ENCODE measurements at regions not wholly inside any gene's neighbourhood (a gene's known extent, or its start where the extent isn't known, plus 50 kb on each side); places are given as distances from the start of the nearest gene placed in this dataset.
"Not testable (repeated sequence)": the region's sequence is repeated elsewhere in the genome, so short reads cannot be mapped to it uniquely, and the experiment has no call there.

DNA sequence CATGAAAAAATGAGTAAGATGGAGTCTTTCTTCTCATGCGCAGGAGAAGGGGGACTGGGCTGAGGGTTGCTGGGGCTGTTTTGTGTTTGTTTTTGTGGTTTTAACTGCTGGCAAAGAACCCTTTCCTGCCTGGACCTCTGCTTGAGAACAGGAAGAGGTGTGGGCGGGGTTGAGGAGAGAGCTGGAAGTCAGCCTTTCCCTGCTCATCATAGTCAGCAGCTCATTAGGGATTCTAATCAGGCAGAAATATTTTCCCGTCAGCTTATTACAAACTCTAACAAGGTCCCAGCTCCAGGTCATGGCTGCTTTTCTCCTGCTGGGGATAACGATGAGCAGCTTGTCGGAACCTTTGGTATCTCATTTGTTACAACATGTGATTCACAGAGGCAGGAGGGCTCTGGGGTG is 185.0 kb upstream of the NRXN3 start:
- FAIRE-seq (no peak), DNase-seq (ENCODE audit: insufficient read length) (no peak)
- TF ChIP-seq TAF1 (IDR thresholded peaks at IDR 0.05; ENCODE audit: borderline replicate concordance, low read depth, low read length) (no peak), POLR2AphosphoS5 (IDR thresholded peaks at IDR 0.05; ENCODE audit: low read depth, low read length) (no peak)

DNA sequence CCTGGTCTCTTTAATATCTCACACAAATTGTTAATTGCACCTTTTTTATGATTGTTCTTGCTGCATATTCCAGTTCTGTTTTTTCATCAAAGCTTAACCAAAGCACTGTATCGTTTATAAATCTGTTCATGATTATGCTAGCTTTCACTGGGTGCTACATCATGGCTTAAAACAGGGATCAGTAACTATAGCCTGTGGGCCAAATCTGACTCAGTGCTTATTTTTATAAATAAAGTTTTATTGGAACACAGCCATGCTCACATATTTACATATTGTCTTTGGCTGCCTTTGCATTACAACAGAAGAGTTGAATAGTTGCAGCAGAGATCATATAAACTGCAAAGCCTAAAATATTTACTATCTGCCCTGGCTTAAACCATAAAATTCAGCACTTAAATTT is 183.4 kb upstream of the NRXN3 start:
- FAIRE-seq (no peak), DNase-seq (ENCODE audit: insufficient read length) (no peak)
- no peak for TF ChIP-seq POLR2A (IDR thresholded peaks at IDR 0.05; ENCODE audit: low read depth, low read length)
- TF ChIP-seq POLR2AphosphoS5 (IDR thresholded peaks at IDR 0.05; ENCODE audit: low read depth, low read length) = no peak
- no peak for TF ChIP-seq TAF1 (IDR thresholded peaks at IDR 0.05; ENCODE audit: borderline replicate concordance, low read depth, low read length)

DNA sequence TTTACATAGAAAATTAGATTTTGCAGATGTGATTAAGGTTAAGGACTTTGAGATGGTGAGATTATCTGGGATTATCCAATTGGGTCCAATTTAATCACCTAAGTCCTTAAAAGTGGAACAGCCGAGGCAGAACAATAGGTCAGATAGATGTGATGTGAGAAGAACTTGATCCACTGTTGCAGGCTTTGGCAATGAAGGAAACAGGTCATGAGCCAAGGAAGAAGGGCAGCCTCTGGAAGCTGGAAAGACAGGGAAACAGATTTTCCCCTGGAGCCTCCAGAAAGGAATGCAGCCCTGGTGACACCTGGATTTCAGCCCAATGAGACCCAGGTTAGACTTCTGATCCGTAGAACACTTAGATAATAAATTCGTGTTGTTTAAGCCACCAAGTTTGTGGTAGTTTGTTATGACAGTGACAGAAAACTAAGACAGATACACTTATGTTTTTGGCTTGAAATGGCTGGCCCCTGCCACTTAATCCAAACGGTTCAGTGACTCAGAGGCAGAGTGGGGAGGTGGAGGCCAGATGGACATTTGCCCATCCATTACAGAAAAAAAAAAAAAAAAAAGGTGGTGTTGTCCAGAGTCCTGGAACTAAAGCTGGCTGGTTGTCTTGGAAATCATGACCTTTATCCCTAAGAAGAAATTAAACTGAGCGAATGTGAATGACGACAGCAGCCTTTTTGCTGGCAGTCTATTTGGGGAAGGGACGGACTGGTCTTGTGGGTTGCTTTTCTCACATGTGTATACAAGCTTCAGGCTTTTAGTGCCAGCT is 181.9 kb upstream of the NRXN3 start:
- no peak for TF ChIP-seq TAF1 (IDR thresholded peaks at IDR 0.05; ENCODE audit: borderline replicate concordance, low read depth, low read length)
- no peak for TF ChIP-seq POLR2A (IDR thresholded peaks at IDR 0.05; ENCODE audit: low read depth, low read length)
- no peak for TF ChIP-seq POLR2AphosphoS5 (IDR thresholded peaks at IDR 0.05; ENCODE audit: low read depth, low read length)
- no peak for DNase-seq (ENCODE audit: insufficient read length)
- no peak for FAIRE-seq

DNA sequence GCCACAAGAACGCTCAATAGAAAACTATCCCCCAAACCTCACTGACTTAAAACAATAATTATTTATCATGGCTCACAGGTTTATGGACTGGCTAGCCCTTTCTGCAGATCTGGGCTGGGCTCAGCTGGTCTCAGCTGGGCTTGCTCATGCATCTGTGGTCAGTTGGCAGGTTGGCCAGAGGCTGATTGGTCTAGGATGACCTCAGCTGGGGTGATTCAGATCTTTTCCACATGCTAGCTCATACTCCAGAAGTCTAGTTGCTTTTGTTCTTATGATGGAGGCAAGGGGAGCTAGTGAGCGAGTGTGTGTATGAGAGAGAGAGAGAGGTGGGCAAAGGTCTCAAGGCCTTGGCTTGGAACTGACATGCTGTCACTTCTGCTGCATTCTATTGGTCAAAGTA is 181.2 kb upstream of the NRXN3 start:
- FAIRE-seq (no peak), DNase-seq (ENCODE audit: insufficient read length) (no peak)
- TF ChIP-seq TAF1 (IDR thresholded peaks at IDR 0.05; ENCODE audit: borderline replicate concordance, low read depth, low read length) = no peak
- TF ChIP-seq POLR2A (IDR thresholded peaks at IDR 0.05; ENCODE audit: low read depth, low read length) = no peak
- no peak for TF ChIP-seq POLR2AphosphoS5 (IDR thresholded peaks at IDR 0.05; ENCODE audit: low read depth, low read length)

DNA sequence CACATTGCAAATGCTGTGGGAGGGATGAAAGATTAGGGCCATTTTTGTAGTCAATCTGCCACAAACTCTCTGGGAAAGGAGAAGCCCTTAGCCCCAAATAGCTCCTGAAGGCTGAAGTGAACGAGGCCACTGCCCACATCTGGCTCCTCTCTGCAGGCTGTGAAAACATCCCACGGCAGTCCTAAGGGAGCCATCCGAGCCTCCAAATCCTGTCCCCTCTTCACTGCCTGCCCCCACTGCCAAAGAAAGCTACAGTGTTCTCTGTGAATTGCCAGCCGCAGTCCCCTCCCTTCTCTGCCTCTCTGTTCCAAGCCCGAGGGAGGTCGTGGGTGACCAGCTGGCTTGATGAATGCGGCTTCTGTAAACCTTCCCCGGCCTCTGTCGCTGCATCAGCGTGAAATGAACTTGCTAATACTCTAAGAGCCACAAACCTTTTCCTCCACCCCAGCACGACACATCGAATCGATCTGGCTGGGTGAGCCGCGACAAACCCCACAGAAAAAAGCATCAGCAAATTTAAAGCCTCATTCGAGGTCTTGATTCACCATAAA is 180.7 kb upstream of the NRXN3 start:
- TF ChIP-seq TAF1 (IDR thresholded peaks at IDR 0.05; ENCODE audit: borderline replicate concordance, low read depth, low read length) (no peak), POLR2A (IDR thresholded peaks at IDR 0.05; ENCODE audit: low read depth, low read length) (no peak), POLR2AphosphoS5 (IDR thresholded peaks at IDR 0.05; ENCODE audit: low read depth, low read length) (no peak)
- FAIRE-seq = no peak
- DNase-seq (ENCODE audit: insufficient read length) = no peak

DNA sequence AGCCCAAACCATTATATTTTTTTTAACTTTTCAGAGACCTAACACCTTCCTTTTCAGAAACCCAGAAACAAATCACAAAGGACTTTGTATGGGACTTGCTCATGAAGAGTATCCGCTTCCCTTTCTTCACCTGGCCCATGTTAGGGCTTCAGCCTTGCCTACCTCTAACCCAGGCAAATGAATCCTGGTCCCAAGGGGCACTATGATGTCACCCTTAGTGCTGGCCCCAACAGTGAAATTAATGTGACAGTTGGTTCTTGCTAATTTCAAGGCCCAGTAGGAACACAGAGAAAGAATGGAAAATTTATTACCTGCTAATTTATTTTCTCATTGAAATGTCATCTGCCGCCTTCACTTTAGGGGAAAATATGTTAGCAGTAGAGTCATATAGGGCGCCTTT is 179.8 kb upstream of the NRXN3 start:
- no peak for FAIRE-seq
- TF ChIP-seq TAF1 (IDR thresholded peaks at IDR 0.05; ENCODE audit: borderline replicate concordance, low read depth, low read length) = no peak
- no peak for TF ChIP-seq POLR2AphosphoS5 (IDR thresholded peaks at IDR 0.05; ENCODE audit: low read depth, low read length)
- TF ChIP-seq POLR2A (IDR thresholded peaks at IDR 0.05; ENCODE audit: low read depth, low read length) = no peak

DNA sequence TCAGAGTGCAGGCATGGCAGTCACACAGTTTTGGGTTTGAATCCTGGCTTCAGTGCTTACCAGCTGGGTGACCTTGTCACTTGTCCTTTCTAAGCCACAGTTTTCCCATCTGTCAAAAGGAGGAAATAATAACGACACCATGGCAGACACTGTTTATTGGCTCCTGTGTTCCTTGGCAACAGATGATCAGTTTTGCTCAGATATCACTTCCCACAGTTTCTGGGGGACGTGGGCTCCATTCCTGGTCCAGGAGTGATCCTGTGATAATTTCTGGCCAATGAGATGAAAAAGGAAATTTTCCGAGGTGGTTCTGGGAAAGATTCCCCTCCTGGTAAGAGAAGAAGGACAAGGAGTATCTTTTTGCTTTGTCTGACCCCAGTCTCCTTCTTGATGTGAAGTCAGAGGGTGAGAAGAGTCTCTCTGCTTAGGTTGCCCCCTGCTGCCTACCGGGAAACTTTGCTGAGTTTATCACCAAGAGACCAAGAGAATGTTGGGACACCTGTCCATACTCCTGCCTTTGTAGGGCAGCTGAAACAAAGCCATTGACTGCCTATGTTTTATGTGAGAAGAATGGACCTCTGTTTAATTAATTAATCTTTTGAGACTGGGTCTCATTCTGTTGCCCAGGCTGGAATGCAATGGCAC is 178.9 kb upstream of the NRXN3 start:
- DNase-seq (ENCODE audit: insufficient read length) (no peak), FAIRE-seq (no peak)
- TF ChIP-seq POLR2AphosphoS5 (IDR thresholded peaks at IDR 0.05; ENCODE audit: low read depth, low read length) (no peak), TAF1 (IDR thresholded peaks at IDR 0.05; ENCODE audit: borderline replicate concordance, low read depth, low read length) (no peak), POLR2A (IDR thresholded peaks at IDR 0.05; ENCODE audit: low read depth, low read length) (no peak)

More for the DNA sequence above, 179.8 kb upstream of the NRXN3 start:
- DNase-seq (ENCODE audit: insufficient read length) = no peak

DNA sequence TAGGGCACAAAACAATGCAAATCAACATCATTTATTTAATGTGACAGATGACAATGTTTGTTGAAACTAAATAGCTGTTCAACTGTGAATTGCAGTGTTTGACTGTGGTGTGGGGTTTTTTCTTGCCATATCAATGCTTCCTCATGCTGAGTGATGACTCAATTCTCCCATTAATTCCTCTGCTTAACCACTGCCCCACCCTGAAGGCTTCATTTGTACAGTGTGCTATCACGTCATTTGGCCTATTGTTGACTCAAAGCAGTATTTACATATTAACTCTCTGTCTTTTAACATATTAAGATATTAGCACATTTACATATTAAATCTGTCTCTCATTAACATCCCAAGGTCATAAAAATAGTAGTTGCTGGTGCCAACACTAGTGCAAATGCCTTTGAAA is 164.8 kb upstream of the NRXN3 start:
- DNase-seq (ENCODE audit: insufficient read length) = no peak
- TF ChIP-seq POLR2A (IDR thresholded peaks at IDR 0.05; ENCODE audit: low read depth, low read length) = no peak
- TF ChIP-seq POLR2AphosphoS5 (IDR thresholded peaks at IDR 0.05; ENCODE audit: low read depth, low read length) = no peak
- TF ChIP-seq TAF1 (IDR thresholded peaks at IDR 0.05; ENCODE audit: borderline replicate concordance, low read depth, low read length) = no peak
- no peak for FAIRE-seq

DNA sequence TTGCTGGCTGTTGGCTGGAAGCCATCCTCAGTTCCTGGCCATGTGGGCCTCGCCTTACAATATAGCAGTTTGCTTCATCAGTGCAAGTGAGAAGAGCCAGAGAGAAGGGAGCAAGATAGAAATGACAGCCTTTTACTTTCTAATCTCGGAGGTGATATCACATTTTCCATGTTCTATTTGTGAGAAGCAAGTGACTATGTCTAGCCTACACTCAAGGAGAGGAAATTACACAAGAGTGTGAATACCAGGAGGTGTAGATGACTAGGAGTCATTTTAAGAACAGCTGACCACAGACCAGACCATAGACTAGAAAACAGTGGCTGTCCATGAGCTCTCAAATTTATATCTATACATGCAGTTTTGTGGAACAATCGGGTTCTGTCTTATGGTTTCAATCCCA is 163.0 kb upstream of the NRXN3 start:
- DNase-seq (ENCODE audit: insufficient read length) (no peak), FAIRE-seq (no peak)
- TF ChIP-seq POLR2AphosphoS5 (IDR thresholded peaks at IDR 0.05; ENCODE audit: low read depth, low read length) (no peak), TAF1 (IDR thresholded peaks at IDR 0.05; ENCODE audit: borderline replicate concordance, low read depth, low read length) (no peak), POLR2A (IDR thresholded peaks at IDR 0.05; ENCODE audit: low read depth, low read length) (no peak)

DNA sequence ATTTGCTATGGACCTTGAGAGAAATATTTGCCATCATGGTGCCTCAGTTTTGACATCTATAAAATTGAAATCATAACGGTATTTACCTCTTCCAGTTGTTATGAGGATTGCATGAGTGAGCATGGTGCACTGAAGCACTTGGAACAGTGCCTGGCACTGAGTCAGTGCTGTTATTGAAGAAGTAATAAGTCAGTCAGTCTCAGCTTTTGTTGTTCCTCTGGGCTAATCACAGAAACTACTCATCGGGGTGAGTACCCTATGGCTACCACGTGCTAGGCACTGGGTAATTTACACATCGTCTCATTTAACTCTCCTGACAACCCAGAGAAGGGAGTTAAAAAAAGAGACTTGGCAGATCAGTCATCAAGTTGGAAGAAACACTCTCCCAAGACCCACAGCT is 159.5 kb upstream of the NRXN3 start:
- FAIRE-seq (no peak), DNase-seq (ENCODE audit: insufficient read length) (no peak)
- TF ChIP-seq POLR2AphosphoS5 (IDR thresholded peaks at IDR 0.05; ENCODE audit: low read depth, low read length) (no peak), POLR2A (IDR thresholded peaks at IDR 0.05; ENCODE audit: low read depth, low read length) (no peak), TAF1 (IDR thresholded peaks at IDR 0.05; ENCODE audit: borderline replicate concordance, low read depth, low read length) (no peak)

DNA sequence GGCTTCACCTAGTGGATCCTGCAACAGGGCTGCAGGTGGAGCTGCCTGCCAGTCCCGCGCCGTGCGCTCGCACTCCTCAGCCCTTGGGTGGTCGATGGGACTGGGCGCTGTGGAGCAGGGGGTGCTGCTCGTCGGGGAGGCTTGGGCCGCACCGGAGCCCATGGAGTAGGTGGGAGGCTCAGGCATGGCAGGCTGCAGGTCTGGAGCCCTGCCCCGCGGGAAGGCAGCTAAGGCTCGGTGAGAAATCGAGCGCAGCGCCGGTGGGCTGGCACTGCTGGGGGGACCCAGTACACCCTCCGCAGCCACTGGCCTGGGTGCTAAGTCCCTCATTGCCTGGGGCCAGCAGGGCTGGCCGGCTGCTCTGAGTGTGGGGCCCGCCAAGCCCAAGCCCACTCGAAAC is 156.3 kb upstream of the NRXN3 start:
- DNase-seq (ENCODE audit: insufficient read length); FAIRE-seq: not testable (repeated sequence)

DNA sequence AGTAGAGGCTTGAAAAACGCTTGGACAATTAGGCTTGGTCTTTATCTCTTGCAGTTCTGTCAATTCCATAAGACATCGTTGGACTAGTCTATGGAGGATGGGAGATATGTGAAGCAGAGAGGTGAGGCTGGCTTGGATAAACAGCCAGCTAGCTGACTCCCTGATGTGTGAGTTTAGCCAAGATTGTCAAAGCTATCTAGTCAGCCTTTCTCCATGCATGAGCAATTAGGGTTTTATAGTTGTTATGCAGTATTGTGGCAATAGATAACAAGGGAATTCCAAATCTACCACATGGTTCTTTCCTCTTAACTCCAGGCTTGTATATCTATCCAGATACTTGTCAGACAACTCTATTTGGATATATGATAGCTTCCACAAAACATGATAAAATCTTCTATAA is 153.6 kb upstream of the NRXN3 start:
- no peak for TF ChIP-seq POLR2AphosphoS5 (IDR thresholded peaks at IDR 0.05; ENCODE audit: low read depth, low read length)
- no peak for TF ChIP-seq POLR2A (IDR thresholded peaks at IDR 0.05; ENCODE audit: low read depth, low read length)
- TF ChIP-seq TAF1 (IDR thresholded peaks at IDR 0.05; ENCODE audit: borderline replicate concordance, low read depth, low read length) = no peak
- FAIRE-seq (no peak), DNase-seq (ENCODE audit: insufficient read length) (no peak)
